ENCODE measurements at regions not wholly inside any gene's neighbourhood (a gene's known extent, or its start where the extent isn't known, plus 50 kb on each side); places are given as distances from the start of the nearest gene placed in this dataset.
"Not testable (repeated sequence)": the region's sequence is repeated elsewhere in the genome, so short reads cannot be mapped to it uniquely, and the experiment has no call there.

DNA sequence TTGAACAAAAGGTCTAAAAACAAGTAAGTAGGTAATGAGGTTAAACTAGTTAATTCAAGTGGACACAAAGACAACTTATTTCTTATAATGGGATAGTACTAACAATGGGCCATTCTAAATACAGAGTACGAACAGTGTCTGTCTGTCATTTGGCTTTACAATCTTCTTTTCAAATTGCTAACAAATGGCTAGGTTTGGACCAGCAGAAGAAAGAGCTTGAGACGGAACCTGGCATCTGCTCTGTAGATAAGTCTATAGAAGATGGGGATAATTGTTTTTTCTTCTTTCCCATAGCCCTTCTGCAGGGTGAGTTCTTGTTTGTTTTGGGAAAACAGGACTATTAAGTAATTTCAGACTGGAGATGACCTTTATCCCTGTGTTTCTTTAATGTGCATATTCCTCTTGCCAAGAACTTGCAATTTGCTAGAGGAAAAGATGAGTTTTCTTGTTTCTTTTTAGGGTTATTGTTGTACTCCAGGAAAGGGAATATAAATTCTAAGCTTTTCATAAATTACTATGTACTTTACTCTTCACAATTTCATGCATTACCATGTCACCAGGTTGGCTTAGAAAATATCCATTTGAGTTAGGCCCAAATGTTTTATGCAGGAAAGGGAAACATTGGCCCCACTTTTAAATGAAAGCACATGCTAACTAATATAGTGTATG, 500.5 kb upstream of the SYT4 start:
- H3K4me3 ChIP-seq (ENCODE audit: low read depth in 1 of 3, low read length in 3 of 3) = no peak overlapping the region
- WGBS, 3 donors = 55 to 72% (median 59%) methylated on average over 2 of the region's 2 CpGs
- no peak for FAIRE-seq
- H3K27me3 ChIP-seq (ENCODE audit: control insufficient read depth in 3 of 3, insufficient read depth in 3 of 3, low read length in 3 of 3) = no peaks in the 10 kb centered on the region
- H3K36me3 ChIP-seq (ENCODE audit: control insufficient read depth in 3 of 3, insufficient read depth in 2 of 3, low read depth in 1 of 3, low read length in 3 of 3) = no peaks in the 10 kb centered on the region
- DNase-seq = no peak
- H3K9me3 ChIP-seq (ENCODE audit: control insufficient read depth in 2 of 2, insufficient read depth in 1 of 2, low read depth in 1 of 2, low read length in 1 of 2) = no peaks in the 10 kb centered on the region
- H3K27ac ChIP-seq (ENCODE audit: low read depth in 1 of 3, low read length in 2 of 3) = no peak overlapping the region
- H3K4me1 ChIP-seq (ENCODE audit: control insufficient read depth in 3 of 3, insufficient read depth in 2 of 3, low read depth in 1 of 3, low read length in 2 of 3) = no peaks in the 10 kb centered on the region

DNA sequence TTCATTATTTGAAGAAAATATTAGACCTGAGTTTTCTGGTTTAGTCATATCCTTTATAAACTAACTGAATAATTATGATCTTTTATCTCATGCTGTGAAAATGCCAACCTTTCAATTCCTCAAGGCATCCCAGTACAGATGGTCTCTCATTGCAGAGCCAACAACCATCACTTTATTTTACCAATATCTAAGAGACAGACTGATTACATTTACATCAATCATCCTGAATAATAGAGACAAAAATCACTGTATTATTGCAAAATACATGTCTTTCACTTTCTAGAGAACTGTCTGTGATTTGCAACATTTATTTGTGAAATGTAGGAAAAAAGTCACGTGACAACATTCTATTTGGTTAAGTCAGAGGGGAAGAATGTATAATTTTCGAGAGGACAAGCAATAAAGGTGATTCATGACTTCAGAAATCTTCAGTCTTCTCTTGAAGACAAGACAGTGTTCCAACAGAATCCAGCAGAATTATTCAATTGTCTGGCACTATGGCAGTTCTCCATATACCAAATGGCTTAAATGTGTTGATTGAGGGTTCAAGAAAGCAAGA, 503.6 kb upstream of the SYT4 start:
- H3K36me3 ChIP-seq (ENCODE audit: control insufficient read depth in 3 of 3, insufficient read depth in 2 of 3, low read depth in 1 of 3, low read length in 3 of 3) = no peaks in the 10 kb centered on the region
- DNase-seq (no peak), FAIRE-seq (no peak)
- H3K9me3 ChIP-seq (ENCODE audit: control insufficient read depth in 2 of 2, insufficient read depth in 1 of 2, low read depth in 1 of 2, low read length in 1 of 2) = no peaks in the 10 kb centered on the region
- H3K4me1 ChIP-seq (ENCODE audit: control insufficient read depth in 3 of 3, insufficient read depth in 2 of 3, low read depth in 1 of 3, low read length in 2 of 3) = no peaks in the 10 kb centered on the region
- no peak overlapping the region for H3K4me3 ChIP-seq (ENCODE audit: low read depth in 1 of 3, low read length in 3 of 3)
- no peaks in the 10 kb centered on the region for H3K27me3 ChIP-seq (ENCODE audit: control insufficient read depth in 3 of 3, insufficient read depth in 3 of 3, low read length in 3 of 3)
- 20 to 55% (median 38%) methylated on average over 2 of the region's 2 CpGs for WGBS, 3 donors
- H3K27ac ChIP-seq (ENCODE audit: low read depth in 1 of 3, low read length in 2 of 3) = no peak overlapping the region

DNA sequence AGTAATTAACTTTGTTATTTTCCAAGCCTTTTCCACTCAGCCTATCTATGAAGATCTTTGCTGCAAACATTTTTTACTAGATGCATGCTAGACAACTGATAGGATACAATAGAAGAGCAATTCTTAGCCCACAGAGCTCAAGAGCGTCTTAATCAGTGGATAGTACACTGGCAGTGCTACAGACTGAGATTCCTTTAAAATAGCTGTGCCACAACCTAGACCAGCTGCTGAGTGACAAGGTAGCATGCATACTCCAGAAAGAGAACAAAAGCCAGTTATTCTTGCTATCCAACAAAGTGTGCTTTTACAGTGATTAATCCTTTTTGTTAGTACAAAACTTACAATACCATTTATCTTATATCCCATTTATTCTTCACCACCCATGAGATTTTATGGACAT, 507.9 kb upstream of the SYT4 start:
- Histone ChIP-seq H3K36me3 (ENCODE audit: control insufficient read depth in 3 of 3, insufficient read depth in 2 of 3, low read depth in 1 of 3, low read length in 3 of 3) (no peaks in the 10 kb centered on the region), H3K4me1 (ENCODE audit: control insufficient read depth in 3 of 3, insufficient read depth in 2 of 3, low read depth in 1 of 3, low read length in 2 of 3) (no peaks in the 10 kb centered on the region), H3K9me3 (ENCODE audit: control insufficient read depth in 2 of 2, insufficient read depth in 1 of 2, low read depth in 1 of 2, low read length in 1 of 2) (no peaks in the 10 kb centered on the region), H3K27me3 (ENCODE audit: control insufficient read depth in 3 of 3, insufficient read depth in 3 of 3, low read length in 3 of 3) (no peaks in the 10 kb centered on the region), H3K27ac (ENCODE audit: low read depth in 1 of 3, low read length in 2 of 3) (no peak overlapping the region), H3K4me3 (ENCODE audit: low read depth in 1 of 3, low read length in 3 of 3) (no peak overlapping the region)
- FAIRE-seq = no peak
- WGBS, 3 donors = 73 to 91% (median 73%) methylated on average over 1 of the region's 1 CpG
- DNase-seq = no peak

DNA sequence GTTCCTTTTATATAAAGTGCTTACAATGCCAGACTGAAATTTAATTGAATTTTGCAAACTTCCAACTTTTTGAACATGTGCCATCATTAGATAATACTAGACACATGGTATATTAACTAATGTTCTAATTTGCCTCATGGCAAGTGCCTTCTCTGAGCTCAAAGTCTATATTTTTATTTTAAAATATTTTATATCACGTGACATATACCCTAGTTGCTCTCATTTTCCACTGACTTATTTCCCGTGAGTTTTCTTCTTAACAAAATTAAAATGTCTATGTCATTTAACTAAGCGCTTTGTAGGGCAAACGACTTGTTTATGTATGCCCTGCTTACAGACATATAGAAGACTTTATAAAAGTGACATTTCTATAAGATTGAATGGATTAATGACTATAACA, 509.6 kb upstream of the SYT4 start:
- H3K27me3 ChIP-seq (ENCODE audit: control insufficient read depth in 3 of 3, insufficient read depth in 3 of 3, low read length in 3 of 3) = no peaks in the 10 kb centered on the region
- no peaks in the 10 kb centered on the region for H3K9me3 ChIP-seq (ENCODE audit: control insufficient read depth in 2 of 2, insufficient read depth in 1 of 2, low read depth in 1 of 2, low read length in 1 of 2)
- H3K27ac ChIP-seq (ENCODE audit: low read depth in 1 of 3, low read length in 2 of 3) = no peak overlapping the region
- no peak overlapping the region for H3K4me3 ChIP-seq (ENCODE audit: low read depth in 1 of 3, low read length in 3 of 3)
- no peaks in the 10 kb centered on the region for H3K36me3 ChIP-seq (ENCODE audit: control insufficient read depth in 3 of 3, insufficient read depth in 2 of 3, low read depth in 1 of 3, low read length in 3 of 3)
- FAIRE-seq = no peak
- no peak for DNase-seq
- WGBS, 3 donors = 79 to 89% (median 81%) methylated on average over 4 of the region's 4 CpGs
- no peaks in the 10 kb centered on the region for H3K4me1 ChIP-seq (ENCODE audit: control insufficient read depth in 3 of 3, insufficient read depth in 2 of 3, low read depth in 1 of 3, low read length in 2 of 3)

DNA sequence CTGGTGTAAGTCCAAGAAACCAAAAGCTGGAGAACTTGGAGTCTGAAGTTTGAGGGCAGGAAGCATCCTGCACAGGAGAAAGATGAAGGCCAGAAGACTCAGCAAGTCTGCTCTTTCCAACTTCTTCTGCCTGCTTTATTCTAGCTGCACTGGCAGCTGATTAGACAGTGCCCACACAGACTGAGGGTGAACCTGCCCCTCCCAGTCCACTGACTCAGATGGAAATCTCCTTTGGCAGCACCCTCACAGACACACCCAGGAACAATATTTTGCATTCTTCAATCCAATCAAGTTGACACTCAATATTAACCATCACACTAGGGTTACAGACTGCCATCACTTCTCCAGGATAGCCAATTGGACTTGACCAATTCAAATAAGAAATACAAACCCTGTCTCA, 510.4 kb upstream of the SYT4 start:
- not testable (repeated sequence) for H3K4me1 ChIP-seq (ENCODE audit: control insufficient read depth in 3 of 3, insufficient read depth in 2 of 3, low read depth in 1 of 3, low read length in 2 of 3); H3K36me3 ChIP-seq (ENCODE audit: control insufficient read depth in 3 of 3, insufficient read depth in 2 of 3, low read depth in 1 of 3, low read length in 3 of 3); H3K27ac ChIP-seq (ENCODE audit: low read depth in 1 of 3, low read length in 2 of 3); H3K4me3 ChIP-seq (ENCODE audit: low read depth in 1 of 3, low read length in 3 of 3); FAIRE-seq; H3K9me3 ChIP-seq (ENCODE audit: control insufficient read depth in 2 of 2, insufficient read depth in 1 of 2, low read depth in 1 of 2, low read length in 1 of 2); DNase-seq; H3K27me3 ChIP-seq (ENCODE audit: control insufficient read depth in 3 of 3, insufficient read depth in 3 of 3, low read length in 3 of 3)

DNA sequence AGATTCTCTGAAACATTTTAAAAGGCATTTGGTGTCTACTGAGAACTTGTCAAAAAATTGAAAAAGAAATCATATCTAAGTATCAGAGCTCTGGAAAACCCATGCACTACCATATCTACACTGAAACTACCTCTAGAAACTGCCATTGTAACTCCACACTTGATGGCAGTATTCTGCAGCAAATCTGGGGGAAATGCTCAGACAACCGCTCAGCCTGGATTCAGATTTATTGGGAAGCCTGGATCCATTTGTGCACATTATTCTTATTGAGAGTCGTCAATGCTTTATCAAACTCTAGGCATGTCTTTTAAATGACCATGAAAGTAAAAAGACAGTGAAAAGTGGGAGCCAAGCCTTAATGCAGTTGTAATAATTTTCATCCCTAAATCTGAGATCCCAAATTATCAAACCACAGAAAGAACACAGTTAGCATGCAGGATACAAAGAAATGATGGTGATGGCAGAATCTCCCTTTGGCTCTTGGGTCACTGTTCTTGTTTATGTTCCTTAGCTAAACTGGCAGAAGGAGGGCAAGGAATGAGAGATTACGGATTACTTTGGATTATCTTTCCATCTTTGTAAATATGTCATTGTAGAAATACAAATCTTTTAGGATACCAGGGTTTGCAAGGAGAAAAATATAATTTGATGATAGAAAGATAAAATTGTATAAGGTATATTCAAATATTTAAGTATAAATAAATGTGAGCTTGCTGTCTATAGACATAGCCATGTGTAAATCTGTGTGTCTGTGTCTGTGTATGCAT, 512.1 kb upstream of the SYT4 start:
- Histone ChIP-seq H3K9me3 (ENCODE audit: control insufficient read depth in 2 of 2, insufficient read depth in 1 of 2, low read depth in 1 of 2, low read length in 1 of 2) (no peaks in the 10 kb centered on the region), H3K27me3 (ENCODE audit: control insufficient read depth in 3 of 3, insufficient read depth in 3 of 3, low read length in 3 of 3) (peaks cover 0 to 2% (median 0%) of the 10 kb centered on the region in 3 donors), H3K36me3 (ENCODE audit: control insufficient read depth in 3 of 3, insufficient read depth in 2 of 3, low read depth in 1 of 3, low read length in 3 of 3) (no peaks in the 10 kb centered on the region), H3K4me1 (ENCODE audit: control insufficient read depth in 3 of 3, insufficient read depth in 2 of 3, low read depth in 1 of 3, low read length in 2 of 3) (no peaks in the 10 kb centered on the region), H3K4me3 (ENCODE audit: low read depth in 1 of 3, low read length in 3 of 3) (no peak overlapping the region), H3K27ac (ENCODE audit: low read depth in 1 of 3, low read length in 2 of 3) (no peak overlapping the region)
- FAIRE-seq = no peak
- 47 to 54% (median 49%) methylated on average over 3 of the region's 3 CpGs for WGBS, 3 donors
- peak in 1 of 2 donors; percentile 5 for DNase-seq

DNA sequence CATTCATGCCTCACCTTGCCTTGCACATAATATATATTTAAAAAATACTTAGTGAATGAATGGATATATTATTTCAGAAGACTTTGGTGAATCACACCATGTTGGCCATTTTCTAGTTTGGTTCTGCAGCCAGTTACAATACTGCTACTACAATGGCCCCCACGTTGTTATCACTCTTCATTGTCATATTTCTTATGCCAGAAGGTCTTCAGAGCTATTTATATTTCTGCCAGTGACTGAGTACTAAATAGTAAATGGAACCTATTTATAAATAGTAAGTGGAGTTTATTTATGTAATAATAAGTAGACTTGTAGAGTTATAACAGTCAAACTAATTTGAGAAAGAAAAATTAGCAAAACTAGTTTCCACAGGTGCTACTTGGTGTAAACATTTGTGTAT, 516.6 kb upstream of the SYT4 start:
- Histone ChIP-seq H3K9me3 (ENCODE audit: control insufficient read depth in 2 of 2, insufficient read depth in 1 of 2, low read depth in 1 of 2, low read length in 1 of 2) (no peaks in the 10 kb centered on the region), H3K27ac (ENCODE audit: low read depth in 1 of 3, low read length in 2 of 3) (no peak overlapping the region), H3K27me3 (ENCODE audit: control insufficient read depth in 3 of 3, insufficient read depth in 3 of 3, low read length in 3 of 3) (peaks cover 0 to 2% (median 0%) of the 10 kb centered on the region in 3 donors), H3K4me3 (ENCODE audit: low read depth in 1 of 3, low read length in 3 of 3) (no peak overlapping the region), H3K4me1 (ENCODE audit: control insufficient read depth in 3 of 3, insufficient read depth in 2 of 3, low read depth in 1 of 3, low read length in 2 of 3) (no peaks in the 10 kb centered on the region), H3K36me3 (ENCODE audit: control insufficient read depth in 3 of 3, insufficient read depth in 2 of 3, low read depth in 1 of 3, low read length in 3 of 3) (no peaks in the 10 kb centered on the region)
- FAIRE-seq (no peak), DNase-seq (no peak)
- 8 to 37% (median 9%) methylated on average over 1 of the region's 1 CpG for WGBS, 3 donors

DNA sequence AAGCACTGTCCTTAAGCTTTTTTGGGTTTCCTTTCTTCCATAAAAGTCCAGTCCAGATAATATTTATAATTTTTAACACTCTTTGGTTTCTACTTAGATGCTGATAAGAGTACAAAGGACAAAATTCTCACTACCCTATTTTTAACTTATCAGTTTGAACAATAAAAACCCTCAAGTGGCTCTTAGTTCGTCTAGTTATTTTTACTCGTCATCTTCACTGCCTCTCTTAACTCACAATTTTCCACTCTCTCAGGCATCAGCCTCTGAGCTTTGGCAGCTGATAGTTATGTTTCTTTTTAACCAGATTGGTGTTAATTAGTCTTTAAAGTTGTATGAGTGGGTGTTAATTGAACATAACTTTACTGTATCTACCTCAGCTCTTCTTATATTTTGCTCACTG, 517.1 kb upstream of the SYT4 start:
- Histone ChIP-seq H3K27ac (ENCODE audit: low read depth in 1 of 3, low read length in 2 of 3) (no peak overlapping the region), H3K9me3 (ENCODE audit: control insufficient read depth in 2 of 2, insufficient read depth in 1 of 2, low read depth in 1 of 2, low read length in 1 of 2) (no peaks in the 10 kb centered on the region), H3K4me1 (ENCODE audit: control insufficient read depth in 3 of 3, insufficient read depth in 2 of 3, low read depth in 1 of 3, low read length in 2 of 3) (no peaks in the 10 kb centered on the region), H3K36me3 (ENCODE audit: control insufficient read depth in 3 of 3, insufficient read depth in 2 of 3, low read depth in 1 of 3, low read length in 3 of 3) (no peaks in the 10 kb centered on the region), H3K4me3 (ENCODE audit: low read depth in 1 of 3, low read length in 3 of 3) (no peak overlapping the region), H3K27me3 (ENCODE audit: control insufficient read depth in 3 of 3, insufficient read depth in 3 of 3, low read length in 3 of 3) (peaks cover 0 to 2% (median 0%) of the 10 kb centered on the region in 3 donors)
- FAIRE-seq (no peak), DNase-seq (no peak)
- 13 to 30% (median 21%) methylated on average over 2 of the region's 2 CpGs for WGBS, 3 donors
